GM19023 (cell line): ENCODE measurements at regions not wholly inside any gene's neighbourhood (a gene's known extent, or its start where the extent isn't known, plus 50 kb on each side); places are given as distances from the start of the nearest gene placed in this dataset.
A peak's percentile ranks its signal among the peaks of the same experiment; 100 is the strongest.

Experiments used
- ATAC-seq: cut with Tn5 transposase; IDR thresholded peaks from one replicate; pipeline ENCODE4 v1.9.1; 2021; ENCODE audit warnings: mild to moderate bottlenecking, moderate library complexity; ENCODE audit not compliant: unreplicated experiment

GRCh38 chr4:56757821-56758411 is 63.6 kb downstream of the SPINK2 start:
- ATAC-seq, result peak; percentile 95

- ATAC-seq, result peak; percentile 51
Measured at GRCh38 chr4:56757261-56757746, 64.2 kb downstream of the SPINK2 start.

- no peak for ATAC-seq
Measured at GRCh38 chr4:56755901-56756300, 65.6 kb downstream of the SPINK2 start.

GRCh38 chr4:56752985-56753384 is 68.5 kb downstream of the SPINK2 start:
- no peak for ATAC-seq

- no peak for ATAC-seq
Measured at GRCh38 chr4:56750231-56750630, 69.1 kb upstream of the HOPX start.

GRCh38 chr4:56748271-56748670 is 67.2 kb upstream of the HOPX start:
- no peak for ATAC-seq

- ATAC-seq, result no peak
Measured at GRCh38 chr4:56746639-56747038, 65.5 kb upstream of the HOPX start.

- ATAC-seq, result no peak
Measured at GRCh38 chr4:56745042-56745441, 63.9 kb upstream of the HOPX start.

GRCh38 chr4:56744030-56744429 is 62.9 kb upstream of the HOPX start:
- no peak for ATAC-seq

GRCh38 chr4:56743550-56743949 is 62.5 kb upstream of the HOPX start:
- no peak for ATAC-seq

GRCh38 chr4:56742080-56742871 is 61.2 kb upstream of the HOPX start:
- ATAC-seq, result no peak

GRCh38 chr4:56741595-56741994 is 60.5 kb upstream of the HOPX start:
- no peak for ATAC-seq

GRCh38 chr4:56739066-56739777 is 58.1 kb upstream of the HOPX start:
- ATAC-seq, result no peak

GRCh38 chr4:56737666-56738065 is 56.6 kb upstream of the HOPX start:
- ATAC-seq, result no peak

GRCh38 chr4:56733352-56733751 is 52.3 kb upstream of the HOPX start:
- ATAC-seq, result no peak

GRCh38 chr4:56732301-56732700 is 51.2 kb upstream of the HOPX start:
- ATAC-seq, result no peak

- ATAC-seq, result no peak
Measured at GRCh38 chr4:56731857-56732256, 50.8 kb upstream of the HOPX start.
